GM12878 (cell line): ENCODE measurements at regions not wholly inside any gene's neighbourhood (a gene's known extent, or its start where the extent isn't known, plus 50 kb on each side); places are given as distances from the start of the nearest gene placed in this dataset.

Experiments
- EZH2 ChIP-seq: IDR thresholded peaks from 2 replicates; pipeline ENCODE4 v1.6.1; 2012; ENCODE audit warnings: low read depth, mild to moderate bottlenecking, control low read depth, inconsistent platforms, low read length, borderline replicate concordance; ENCODE audit not compliant: control insufficient read depth
- TF ChIP-seq, protein P1 (sequence below), 3 experiments: IDR thresholded peaks in 2 of 3; conservative IDR thresholded peaks in 1 of 3; 2 replicates each; pipeline ENCODE4 v1.5.1; 2011; ENCODE audit warnings: low read depth in 3 of 3, low read length in 3 of 3, mild to moderate bottlenecking in 3 of 3, control low read depth in 2 of 3, moderate library complexity in 2 of 3, inconsistent platforms in 1 of 3, mixed read lengths in 1 of 3; ENCODE audit not compliant: control insufficient read depth in 2 of 3, insufficient read depth in 1 of 3; ENCODE audit errors: extremely low read depth in 1 of 3

DNA sequence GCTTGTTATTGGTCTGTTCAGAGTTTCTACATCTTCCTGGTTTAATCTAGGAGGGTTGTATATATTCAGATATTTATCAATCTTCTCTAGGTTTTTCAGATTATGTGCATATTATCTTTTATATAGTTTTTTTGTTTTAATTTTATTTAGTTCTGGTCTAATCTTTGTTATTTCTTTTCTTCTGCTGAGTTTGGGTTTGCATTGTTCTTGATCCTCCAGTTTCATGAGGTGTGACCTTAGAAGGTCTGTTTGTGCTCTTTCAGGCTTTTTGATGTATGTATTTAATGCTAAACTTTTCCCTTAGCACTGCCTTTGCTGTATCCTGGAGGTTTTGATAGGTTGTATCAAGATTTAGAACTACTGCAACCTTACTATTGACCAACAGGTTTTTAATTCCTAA, 117.7 kb downstream of the VPREB1 start:
- TF ChIP-seq EZH2: no peak
- TF ChIP-seq, protein P1, sequence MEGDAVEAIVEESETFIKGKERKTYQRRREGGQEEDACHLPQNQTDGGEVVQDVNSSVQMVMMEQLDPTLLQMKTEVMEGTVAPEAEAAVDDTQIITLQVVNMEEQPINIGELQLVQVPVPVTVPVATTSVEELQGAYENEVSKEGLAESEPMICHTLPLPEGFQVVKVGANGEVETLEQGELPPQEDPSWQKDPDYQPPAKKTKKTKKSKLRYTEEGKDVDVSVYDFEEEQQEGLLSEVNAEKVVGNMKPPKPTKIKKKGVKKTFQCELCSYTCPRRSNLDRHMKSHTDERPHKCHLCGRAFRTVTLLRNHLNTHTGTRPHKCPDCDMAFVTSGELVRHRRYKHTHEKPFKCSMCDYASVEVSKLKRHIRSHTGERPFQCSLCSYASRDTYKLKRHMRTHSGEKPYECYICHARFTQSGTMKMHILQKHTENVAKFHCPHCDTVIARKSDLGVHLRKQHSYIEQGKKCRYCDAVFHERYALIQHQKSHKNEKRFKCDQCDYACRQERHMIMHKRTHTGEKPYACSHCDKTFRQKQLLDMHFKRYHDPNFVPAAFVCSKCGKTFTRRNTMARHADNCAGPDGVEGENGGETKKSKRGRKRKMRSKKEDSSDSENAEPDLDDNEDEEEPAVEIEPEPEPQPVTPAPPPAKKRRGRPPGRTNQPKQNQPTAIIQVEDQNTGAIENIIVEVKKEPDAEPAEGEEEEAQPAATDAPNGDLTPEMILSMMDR (IDR thresholded peaks at IDR 0.05 in 2 of 3, conservative IDR thresholded peaks at IDR 0.05 in 1 of 3; ENCODE audit: control insufficient read depth in 2 of 3, extremely low read depth in 1 of 3, insufficient read depth in 1 of 3, low read depth in 3 of 3, low read length in 3 of 3): no peak
